ENCODE measurements at regions not wholly inside any gene's neighbourhood (a gene's known extent, or its start where the extent isn't known, plus 50 kb on each side); places are given as distances from the start of the nearest gene placed in this dataset.

DNA sequence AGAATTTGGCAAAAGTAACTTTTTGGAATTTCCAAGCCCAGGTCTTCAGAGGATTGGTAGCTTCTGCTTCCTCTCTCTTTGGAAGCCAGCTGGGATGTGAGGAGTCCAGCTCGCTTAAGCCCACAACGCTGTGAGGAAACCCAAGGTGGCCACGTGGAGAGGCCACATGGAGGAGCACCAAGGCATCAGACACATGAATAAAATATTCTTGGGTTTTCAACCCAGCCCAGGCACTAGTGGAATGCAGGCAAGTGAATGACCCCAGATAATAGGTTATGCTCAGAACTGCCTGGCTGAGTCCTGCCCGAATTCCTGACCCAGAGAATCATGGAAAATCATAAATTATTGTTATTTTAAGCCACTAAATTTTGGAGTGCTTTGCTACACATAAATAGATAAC, 119.7 kb upstream of the PARP11 start:
- CTCF ChIA-PET = interaction anchor here (3.9 kb wide), 1 partner anchor 284 kb away, joined by 35 read pairs; no protein-coding TSS in a partner anchor
- no peak overlapping the region for H3K9ac ChIP-seq
- H3K79me2 ChIP-seq (ENCODE audit: insufficient read depth) = no peaks in the 10 kb centered on the region
- no peaks in the 10 kb centered on the region for H3K9me3 ChIP-seq
- H3K4me2 ChIP-seq = no peak overlapping the region
- H4K20me1 ChIP-seq (ENCODE audit: insufficient read depth) = no peaks in the 10 kb centered on the region
- WGBS (ENCODE audit: low lambda C conversion rate) = 0% methylated on average over 4 of the region's 4 CpGs
- TF ChIP-seq, protein P1, sequence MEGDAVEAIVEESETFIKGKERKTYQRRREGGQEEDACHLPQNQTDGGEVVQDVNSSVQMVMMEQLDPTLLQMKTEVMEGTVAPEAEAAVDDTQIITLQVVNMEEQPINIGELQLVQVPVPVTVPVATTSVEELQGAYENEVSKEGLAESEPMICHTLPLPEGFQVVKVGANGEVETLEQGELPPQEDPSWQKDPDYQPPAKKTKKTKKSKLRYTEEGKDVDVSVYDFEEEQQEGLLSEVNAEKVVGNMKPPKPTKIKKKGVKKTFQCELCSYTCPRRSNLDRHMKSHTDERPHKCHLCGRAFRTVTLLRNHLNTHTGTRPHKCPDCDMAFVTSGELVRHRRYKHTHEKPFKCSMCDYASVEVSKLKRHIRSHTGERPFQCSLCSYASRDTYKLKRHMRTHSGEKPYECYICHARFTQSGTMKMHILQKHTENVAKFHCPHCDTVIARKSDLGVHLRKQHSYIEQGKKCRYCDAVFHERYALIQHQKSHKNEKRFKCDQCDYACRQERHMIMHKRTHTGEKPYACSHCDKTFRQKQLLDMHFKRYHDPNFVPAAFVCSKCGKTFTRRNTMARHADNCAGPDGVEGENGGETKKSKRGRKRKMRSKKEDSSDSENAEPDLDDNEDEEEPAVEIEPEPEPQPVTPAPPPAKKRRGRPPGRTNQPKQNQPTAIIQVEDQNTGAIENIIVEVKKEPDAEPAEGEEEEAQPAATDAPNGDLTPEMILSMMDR (IDR thresholded peaks at IDR 0.05) = no peak
- TF ChIP-seq ZBTB33 (IDR thresholded peaks at IDR 0.05; ENCODE audit: borderline replicate concordance, low read depth) (no peak), CHD2 (IDR thresholded peaks at IDR 0.05; ENCODE audit: low read length, partially characterized antibody) (no peak), FOXJ3 (CRISPR knock-in tag; IDR thresholded peaks at IDR 0.05) (no peak), SIN3A (IDR thresholded peaks at IDR 0.05; ENCODE audit: borderline replicate concordance, low read depth, low read length) (no peak), MXI1 (IDR thresholded peaks at IDR 0.05; ENCODE audit: low read depth, low read length) (no peak), GATA2 (CRISPR knock-in tag; IDR thresholded peaks at IDR 0.05) (no peak), YY1 (IDR thresholded peaks at IDR 0.05; ENCODE audit: low read depth) (no peak), FOXM1 (IDR thresholded peaks at IDR 0.05; ENCODE audit: low read depth) (no peak), RXRA (IDR thresholded peaks at IDR 0.05; ENCODE audit: borderline replicate concordance, low read depth) (no peak), TAF1 (IDR thresholded peaks at IDR 0.05; ENCODE audit: borderline replicate concordance, low read depth, low read length) (no peak), RAD21 (IDR thresholded peaks at IDR 0.05; ENCODE audit: low read length) (no peak), ELF1 (IDR thresholded peaks at IDR 0.05) (no peak), JUND (IDR thresholded peaks at IDR 0.05) (no peak), RCOR1 (IDR thresholded peaks at IDR 0.05; ENCODE audit: low read length) (no peak), MEF2A (IDR thresholded peaks at IDR 0.05; ENCODE audit: borderline replicate concordance, low read depth) (no peak)
- TF ChIP-seq, protein P2, sequence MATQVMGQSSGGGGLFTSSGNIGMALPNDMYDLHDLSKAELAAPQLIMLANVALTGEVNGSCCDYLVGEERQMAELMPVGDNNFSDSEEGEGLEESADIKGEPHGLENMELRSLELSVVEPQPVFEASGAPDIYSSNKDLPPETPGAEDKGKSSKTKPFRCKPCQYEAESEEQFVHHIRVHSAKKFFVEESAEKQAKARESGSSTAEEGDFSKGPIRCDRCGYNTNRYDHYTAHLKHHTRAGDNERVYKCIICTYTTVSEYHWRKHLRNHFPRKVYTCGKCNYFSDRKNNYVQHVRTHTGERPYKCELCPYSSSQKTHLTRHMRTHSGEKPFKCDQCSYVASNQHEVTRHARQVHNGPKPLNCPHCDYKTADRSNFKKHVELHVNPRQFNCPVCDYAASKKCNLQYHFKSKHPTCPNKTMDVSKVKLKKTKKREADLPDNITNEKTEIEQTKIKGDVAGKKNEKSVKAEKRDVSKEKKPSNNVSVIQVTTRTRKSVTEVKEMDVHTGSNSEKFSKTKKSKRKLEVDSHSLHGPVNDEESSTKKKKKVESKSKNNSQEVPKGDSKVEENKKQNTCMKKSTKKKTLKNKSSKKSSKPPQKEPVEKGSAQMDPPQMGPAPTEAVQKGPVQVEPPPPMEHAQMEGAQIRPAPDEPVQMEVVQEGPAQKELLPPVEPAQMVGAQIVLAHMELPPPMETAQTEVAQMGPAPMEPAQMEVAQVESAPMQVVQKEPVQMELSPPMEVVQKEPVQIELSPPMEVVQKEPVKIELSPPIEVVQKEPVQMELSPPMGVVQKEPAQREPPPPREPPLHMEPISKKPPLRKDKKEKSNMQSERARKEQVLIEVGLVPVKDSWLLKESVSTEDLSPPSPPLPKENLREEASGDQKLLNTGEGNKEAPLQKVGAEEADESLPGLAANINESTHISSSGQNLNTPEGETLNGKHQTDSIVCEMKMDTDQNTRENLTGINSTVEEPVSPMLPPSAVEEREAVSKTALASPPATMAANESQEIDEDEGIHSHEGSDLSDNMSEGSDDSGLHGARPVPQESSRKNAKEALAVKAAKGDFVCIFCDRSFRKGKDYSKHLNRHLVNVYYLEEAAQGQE (IDR thresholded peaks at IDR 0.05; ENCODE audit: low read depth, low read length) = no peak
- TF ChIP-seq, protein P3, sequence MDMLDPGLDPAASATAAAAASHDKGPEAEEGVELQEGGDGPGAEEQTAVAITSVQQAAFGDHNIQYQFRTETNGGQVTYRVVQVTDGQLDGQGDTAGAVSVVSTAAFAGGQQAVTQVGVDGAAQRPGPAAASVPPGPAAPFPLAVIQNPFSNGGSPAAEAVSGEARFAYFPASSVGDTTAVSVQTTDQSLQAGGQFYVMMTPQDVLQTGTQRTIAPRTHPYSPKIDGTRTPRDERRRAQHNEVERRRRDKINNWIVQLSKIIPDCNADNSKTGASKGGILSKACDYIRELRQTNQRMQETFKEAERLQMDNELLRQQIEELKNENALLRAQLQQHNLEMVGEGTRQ (IDR thresholded peaks at IDR 0.05; ENCODE audit: borderline replicate concordance, low read depth, low read length) = no peak
- H3K9me2 ChIP-seq = no peaks in the 10 kb centered on the region
- POLR2A ChIA-PET = no interaction called here
- no peaks in the 10 kb centered on the region for H3K36me3 ChIP-seq (replicated peaks in 1 of 2; ENCODE audit: control insufficient read depth in 1 of 2, insufficient read depth in 2 of 2, low read length in 1 of 2)
- no peaks in the 10 kb centered on the region for H3K4me1 ChIP-seq (ENCODE audit: control insufficient read depth in 1 of 2, insufficient read depth in 2 of 2, low read depth in 1 of 2, low read length in 1 of 2)
- H2AFZ ChIP-seq (ENCODE audit: low read depth) = no peak overlapping the region
- no peaks in the 10 kb centered on the region for H3F3A ChIP-seq (replicated peaks; ENCODE audit: insufficient read depth)
- no peak overlapping the region for H3K27ac ChIP-seq (ENCODE audit: low read depth in 2 of 2, low read length in 1 of 2)
- DNase-seq = no peak
- H3K4me3 ChIP-seq (ENCODE audit: low read depth in 2 of 2, low read length in 1 of 2) = no peak overlapping the region
- H3K27me3 ChIP-seq (ENCODE audit: insufficient read depth) = peaks cover 66% of the 10 kb centered on the region; the same call in 1 of the 2 replicates
